ENCODE measurements at regions not wholly inside any gene's neighbourhood (a gene's known extent, or its start where the extent isn't known, plus 50 kb on each side); places are given as distances from the start of the nearest gene placed in this dataset.

DNA sequence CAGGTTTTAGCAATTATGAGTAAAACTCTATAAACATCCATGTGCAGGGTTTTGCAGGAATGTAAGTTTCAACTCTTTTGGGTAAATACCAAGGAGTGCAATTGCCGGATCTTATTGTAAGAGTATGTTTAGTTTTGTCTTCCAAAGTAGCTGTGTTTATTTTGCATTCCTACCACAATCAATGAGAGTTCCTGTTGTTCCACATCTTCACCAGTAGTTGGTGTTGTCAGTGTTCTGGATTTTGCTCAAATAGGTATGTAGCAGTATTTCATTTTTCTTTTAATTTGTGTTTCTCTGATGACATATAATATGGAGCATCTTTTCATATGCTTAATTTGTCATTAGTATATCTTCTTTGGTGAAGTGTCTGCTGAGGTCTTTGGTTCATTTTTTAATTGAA is 185.1 kb upstream of the GALNT15 start:
- no peak for TF ChIP-seq CTCF (IDR thresholded peaks at IDR 0.05)
- TF ChIP-seq EZH2 (IDR thresholded peaks at IDR 0.05; ENCODE audit: borderline replicate concordance, insufficient read depth, low read depth, low read length, poor library complexity, severe bottlenecking): no peak
